ENCODE measurements at regions not wholly inside any gene's neighbourhood (a gene's known extent, or its start where the extent isn't known, plus 50 kb on each side); places are given as distances from the start of the nearest gene placed in this dataset.

- no peak for TF ChIP-seq CTCF (IDR thresholded peaks at IDR 0.05; ENCODE audit: insufficient read depth, low read length)
- DNase-seq (ENCODE audit: low read depth) = no peak
Measured at GRCh38 chrX:120746153-120746552, 116.3 kb upstream of the C1GALT1C1 start.

GRCh38 chrX:120742946-120743665 lies 113.3 kb upstream of the C1GALT1C1 start:
- TF ChIP-seq CTCF (IDR thresholded peaks at IDR 0.05; ENCODE audit: insufficient read depth, low read length) = no peak
- no peak for DNase-seq (ENCODE audit: low read depth)
- no peak overlapping the region for H3K4me3 ChIP-seq (ENCODE audit: low read depth, low read length)

More at GRCh38 chrX:120746153-120746552, 116.3 kb upstream of the C1GALT1C1 start:
- no peak overlapping the region for H3K4me3 ChIP-seq (ENCODE audit: low read depth, low read length)

GRCh38 chrX:120741452-120741851 lies 111.6 kb upstream of the C1GALT1C1 start:
- H3K4me3 ChIP-seq (ENCODE audit: low read depth, low read length) = no peak overlapping the region
- TF ChIP-seq CTCF (IDR thresholded peaks at IDR 0.05; ENCODE audit: insufficient read depth, low read length) = no peak
- no peak for DNase-seq (ENCODE audit: low read depth)

GRCh38 chrX:120740072-120740471 lies 110.2 kb upstream of the C1GALT1C1 start:
- peak; percentile 27 for DNase-seq (ENCODE audit: low read depth)

GRCh38 chrX:120739300-120739699 lies 109.4 kb upstream of the C1GALT1C1 start:
- TF ChIP-seq CTCF (IDR thresholded peaks at IDR 0.05; ENCODE audit: insufficient read depth, low read length) = no peak
- no peak for DNase-seq (ENCODE audit: low read depth)
- no peak overlapping the region for H3K4me3 ChIP-seq (ENCODE audit: low read depth, low read length)

More at GRCh38 chrX:120740072-120740471, 110.2 kb upstream of the C1GALT1C1 start:
- no peak overlapping the region for H3K4me3 ChIP-seq (ENCODE audit: low read depth, low read length)
- TF ChIP-seq CTCF (IDR thresholded peaks at IDR 0.05; ENCODE audit: insufficient read depth, low read length) = no peak

GRCh38 chrX:120736989-120737388 lies 107.1 kb upstream of the C1GALT1C1 start:
- peak; percentile 32 for DNase-seq (ENCODE audit: low read depth)
- TF ChIP-seq CTCF (IDR thresholded peaks at IDR 0.05; ENCODE audit: insufficient read depth, low read length) = no peak
- H3K4me3 ChIP-seq (ENCODE audit: low read depth, low read length) = no peak overlapping the region

- no peak for TF ChIP-seq CTCF (IDR thresholded peaks at IDR 0.05; ENCODE audit: insufficient read depth, low read length)
- no peak for DNase-seq (ENCODE audit: low read depth)
- H3K4me3 ChIP-seq (ENCODE audit: low read depth, low read length) = no peak overlapping the region
Measured at GRCh38 chrX:120735966-120736365, 106.1 kb upstream of the C1GALT1C1 start.
